ENCODE measurements at regions not wholly inside any gene's neighbourhood (a gene's known extent, or its start where the extent isn't known, plus 50 kb on each side); places are given as distances from the start of the nearest gene placed in this dataset.

DNA sequence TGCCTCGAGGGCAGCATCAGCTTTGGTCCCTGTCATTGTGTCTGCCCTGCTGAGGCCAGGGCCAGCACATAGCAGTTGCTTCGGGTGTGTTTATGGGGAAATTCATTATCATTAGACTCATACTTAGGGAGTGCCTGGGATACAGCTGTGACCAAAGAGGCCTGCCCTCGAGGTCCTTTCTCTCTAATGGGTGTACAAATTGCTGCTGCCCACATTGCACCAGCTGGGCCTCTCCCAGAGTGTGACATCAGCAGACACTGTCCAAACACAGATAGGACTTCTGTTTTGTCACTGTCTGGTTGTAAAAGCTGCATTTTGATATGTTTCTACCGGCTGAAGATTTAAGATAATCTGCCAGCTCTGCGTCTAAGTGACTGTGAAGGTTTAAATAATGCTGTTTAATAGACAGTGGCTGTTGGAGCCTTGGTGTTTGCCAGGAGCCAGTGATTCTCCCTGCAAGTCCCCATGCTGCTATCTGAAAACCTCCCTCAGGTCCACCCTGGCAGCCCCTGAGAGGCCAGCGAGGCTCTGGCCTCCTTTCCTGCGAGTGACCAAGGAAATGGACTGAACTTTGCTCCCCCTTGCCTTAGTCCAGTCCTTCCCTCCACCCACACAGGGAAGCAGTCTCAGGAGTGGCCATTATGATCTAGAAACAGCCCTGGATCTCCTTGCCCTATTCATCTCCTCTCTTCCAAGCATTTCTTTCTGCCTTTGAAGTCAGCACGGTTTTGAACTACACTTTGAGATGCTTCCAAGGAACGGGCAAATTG is 505.2 kb downstream of the TBC1D22A start:
- no peak for DNase-seq (ENCODE audit: low read depth)
- H3K4me3 ChIP-seq (ENCODE audit: low read depth, low read length): no peak overlapping the region
- TF ChIP-seq, protein P1, sequence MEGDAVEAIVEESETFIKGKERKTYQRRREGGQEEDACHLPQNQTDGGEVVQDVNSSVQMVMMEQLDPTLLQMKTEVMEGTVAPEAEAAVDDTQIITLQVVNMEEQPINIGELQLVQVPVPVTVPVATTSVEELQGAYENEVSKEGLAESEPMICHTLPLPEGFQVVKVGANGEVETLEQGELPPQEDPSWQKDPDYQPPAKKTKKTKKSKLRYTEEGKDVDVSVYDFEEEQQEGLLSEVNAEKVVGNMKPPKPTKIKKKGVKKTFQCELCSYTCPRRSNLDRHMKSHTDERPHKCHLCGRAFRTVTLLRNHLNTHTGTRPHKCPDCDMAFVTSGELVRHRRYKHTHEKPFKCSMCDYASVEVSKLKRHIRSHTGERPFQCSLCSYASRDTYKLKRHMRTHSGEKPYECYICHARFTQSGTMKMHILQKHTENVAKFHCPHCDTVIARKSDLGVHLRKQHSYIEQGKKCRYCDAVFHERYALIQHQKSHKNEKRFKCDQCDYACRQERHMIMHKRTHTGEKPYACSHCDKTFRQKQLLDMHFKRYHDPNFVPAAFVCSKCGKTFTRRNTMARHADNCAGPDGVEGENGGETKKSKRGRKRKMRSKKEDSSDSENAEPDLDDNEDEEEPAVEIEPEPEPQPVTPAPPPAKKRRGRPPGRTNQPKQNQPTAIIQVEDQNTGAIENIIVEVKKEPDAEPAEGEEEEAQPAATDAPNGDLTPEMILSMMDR (IDR thresholded peaks at IDR 0.05; ENCODE audit: control insufficient read depth, extremely low read depth, insufficient read depth): no peak

DNA sequence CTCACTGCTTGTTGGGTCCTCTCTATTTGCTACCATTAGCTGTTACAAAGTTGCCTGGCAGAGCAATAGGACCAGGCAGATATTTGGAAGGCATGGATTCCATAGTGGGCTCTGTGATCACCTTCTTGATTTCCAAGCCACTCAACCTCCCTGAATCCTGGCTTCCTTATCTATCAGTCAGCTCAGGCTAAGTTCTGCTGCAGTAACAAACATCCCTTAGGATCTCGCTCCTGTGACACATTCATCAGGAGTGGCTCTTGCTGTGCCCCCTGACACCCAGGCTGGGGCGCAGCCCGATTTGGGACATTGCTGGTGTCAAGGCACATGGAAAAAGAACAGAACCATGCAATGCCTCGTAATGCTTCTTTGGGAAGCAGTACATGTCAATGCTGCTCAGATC is 503.9 kb downstream of the TBC1D22A start:
- no peak for DNase-seq (ENCODE audit: low read depth)
- H3K4me3 ChIP-seq (ENCODE audit: low read depth, low read length): no peak overlapping the region
- TF ChIP-seq, protein P1 (IDR thresholded peaks at IDR 0.05; ENCODE audit: control insufficient read depth, extremely low read depth, insufficient read depth): no peak

DNA sequence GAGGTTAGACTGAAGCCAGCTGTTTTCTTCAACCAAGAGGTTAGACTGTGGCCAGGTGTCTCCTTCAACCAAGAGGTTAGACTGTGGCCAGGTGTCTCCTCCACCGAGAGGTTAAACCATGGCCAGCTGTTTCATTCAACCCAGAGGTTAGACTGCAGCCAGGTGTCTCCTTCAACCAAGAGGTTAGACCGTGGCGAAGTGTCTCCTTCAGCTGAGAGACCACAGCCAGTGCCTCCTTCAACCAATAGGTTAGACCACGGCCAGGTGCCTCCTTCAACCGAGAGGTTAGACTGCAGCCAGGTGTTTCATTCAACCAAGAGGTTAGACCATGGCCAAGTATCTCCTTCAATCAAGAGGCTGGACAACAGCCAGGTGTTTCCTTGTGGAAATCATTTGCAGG is 498.1 kb downstream of the TBC1D22A start:
- TF ChIP-seq, protein P1 (IDR thresholded peaks at IDR 0.05; ENCODE audit: control insufficient read depth, extremely low read depth, insufficient read depth): no peak

DNA sequence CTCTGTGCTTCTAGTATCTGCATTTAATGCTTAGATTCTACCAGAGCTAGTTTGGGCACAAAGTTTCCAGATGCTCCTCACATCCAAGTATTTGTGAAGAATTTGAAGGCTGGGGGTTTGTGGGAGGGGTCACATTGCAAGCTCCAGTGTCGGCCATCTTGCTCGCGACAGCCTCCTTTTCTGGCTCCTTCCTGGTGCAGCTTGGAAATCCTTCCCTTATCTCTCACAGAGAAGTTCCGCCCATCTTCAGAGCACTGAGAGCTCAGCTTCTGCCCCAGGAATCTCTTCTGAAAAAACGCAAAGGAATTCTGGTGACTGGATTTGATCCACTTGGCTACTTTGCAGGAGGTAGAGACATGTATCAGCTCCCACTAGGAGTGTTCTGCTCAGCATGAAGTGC is 497.5 kb downstream of the TBC1D22A start:
- TF ChIP-seq, protein P1 (IDR thresholded peaks at IDR 0.05; ENCODE audit: control insufficient read depth, extremely low read depth, insufficient read depth): no peak
- DNase-seq (ENCODE audit: low read depth): no peak
- no peak overlapping the region for H3K4me3 ChIP-seq (ENCODE audit: low read depth, low read length)

More for the DNA sequence above, 498.1 kb downstream of the TBC1D22A start:
- DNase-seq (ENCODE audit: low read depth): no peak
- no peak overlapping the region for H3K4me3 ChIP-seq (ENCODE audit: low read depth, low read length)

DNA sequence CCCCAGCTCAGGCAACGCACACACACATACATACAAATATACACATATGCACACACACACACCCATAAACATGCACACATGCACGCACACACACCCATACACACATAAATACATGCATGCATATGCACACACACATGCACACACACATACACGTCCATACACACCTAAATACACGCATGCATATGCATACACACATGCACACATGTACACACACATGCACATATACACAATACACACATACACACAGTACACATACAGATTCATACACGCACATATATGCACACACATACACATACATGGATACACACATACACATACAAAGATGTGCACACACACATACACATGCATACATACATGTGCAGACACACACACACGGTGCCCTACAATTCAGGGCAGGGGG is 496.6 kb downstream of the TBC1D22A start:
- no peak overlapping the region for H3K4me3 ChIP-seq (ENCODE audit: low read depth, low read length)
- TF ChIP-seq, protein P1 (IDR thresholded peaks at IDR 0.05; ENCODE audit: control insufficient read depth, extremely low read depth, insufficient read depth): no peak
- DNase-seq (ENCODE audit: low read depth): no peak

DNA sequence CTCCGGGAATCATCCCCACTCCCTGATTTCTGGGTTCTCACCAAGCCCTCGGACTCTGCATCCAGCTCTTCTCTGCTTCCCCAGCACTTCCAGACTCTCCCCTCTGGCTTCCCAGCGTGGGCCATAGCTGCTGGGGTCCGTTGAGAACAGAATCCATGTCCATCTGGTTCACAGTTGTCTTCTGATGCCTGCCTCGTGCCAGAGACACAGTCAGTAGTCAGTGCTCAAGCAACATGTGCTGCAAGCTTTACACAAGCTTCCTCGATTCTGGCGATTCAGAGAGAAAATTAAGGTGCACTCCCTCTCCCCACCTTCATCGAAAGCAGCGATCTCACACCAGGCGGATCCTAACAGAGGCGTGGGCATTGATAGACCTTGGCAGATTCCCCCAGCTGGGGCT is 495.5 kb downstream of the TBC1D22A start:
- no peak overlapping the region for H3K4me3 ChIP-seq (ENCODE audit: low read depth, low read length)
- no peak for DNase-seq (ENCODE audit: low read depth)
- TF ChIP-seq, protein P1 (IDR thresholded peaks at IDR 0.05; ENCODE audit: control insufficient read depth, extremely low read depth, insufficient read depth): no peak

DNA sequence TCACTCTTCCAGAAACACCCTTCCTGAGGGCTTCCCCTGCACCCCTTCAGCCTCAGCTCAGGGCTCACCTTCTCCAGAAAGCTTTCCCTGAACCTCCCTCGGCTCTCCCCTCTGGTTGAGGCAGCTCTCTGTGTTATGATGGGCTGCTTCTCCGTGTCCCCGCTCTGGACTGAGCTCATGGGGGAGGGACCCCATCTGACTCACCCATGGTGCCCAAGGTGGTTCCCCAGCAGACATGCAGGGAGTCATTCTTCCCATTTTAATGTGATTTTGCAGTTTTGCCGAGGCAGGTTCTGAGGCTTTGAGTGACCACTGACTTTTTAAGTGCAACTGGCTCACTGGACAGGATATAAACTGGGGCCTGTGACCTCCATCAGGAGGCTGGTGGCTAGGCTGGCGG is 495.1 kb downstream of the TBC1D22A start:
- no peak for DNase-seq (ENCODE audit: low read depth)
- H3K4me3 ChIP-seq (ENCODE audit: low read depth, low read length): no peak overlapping the region
- TF ChIP-seq, protein P1 (IDR thresholded peaks at IDR 0.05; ENCODE audit: control insufficient read depth, extremely low read depth, insufficient read depth): no peak
